IgD-negative memory B cell (primary cell): ENCODE measurements at regions not wholly inside any gene's neighbourhood (a gene's known extent, or its start where the extent isn't known, plus 50 kb on each side); places are given as distances from the start of the nearest gene placed in this dataset.

Experiments
- H3K27ac Mint-ChIP-seq, 3 donors: one replicate each; pipeline ENCODE4 v1.8.0; 2020 to 2022; ENCODE audit warnings: mild to moderate bottlenecking in 3 of 3, mixed read lengths in 3 of 3, moderate library complexity in 1 of 3
- H3K27me3 Mint-ChIP-seq: one replicate; pipeline ENCODE4 v1.8.0; 2021; ENCODE audit warnings: mixed read lengths
- H3K36me3 Mint-ChIP-seq: one replicate; pipeline ENCODE4 v1.8.0; 2020; ENCODE audit warnings: mild to moderate bottlenecking, mixed read lengths
- H3K4me1 Mint-ChIP-seq, 3 donors: one replicate each; pipeline ENCODE4 v1.8.0; 2020 to 2022; ENCODE audit warnings: mixed read lengths in 3 of 3, mild to moderate bottlenecking in 1 of 3
- H3K4me3 Mint-ChIP-seq, 4 donors: one replicate each; pipeline ENCODE4 v1.8.0; 2020 to 2022; ENCODE audit warnings: mild to moderate bottlenecking in 4 of 4, mixed read lengths in 4 of 4, moderate library complexity in 3 of 4
- H3K9me3 Mint-ChIP-seq, 3 donors: one replicate each; pipeline ENCODE4 v1.8.0; 2020 to 2021; ENCODE audit warnings: mixed read lengths in 3 of 3, mild to moderate bottlenecking in 1 of 3

GRCh38 chr9:87067426-87067825, 120.1 kb upstream of the GAS1 start:
- Mint-ChIP-seq H3K27ac (no peak overlapping the region), H3K4me1 (no peaks in the 10 kb centered on the region), H3K4me3 (no peak overlapping the region), H3K36me3 (no peaks in the 10 kb centered on the region), H3K27me3 (no peaks in the 10 kb centered on the region), H3K9me3 (peaks cover 0 to 3% (median 0%) of the 10 kb centered on the region in 3 donors)

GRCh38 chr9:87068177-87068840, 121.0 kb upstream of the GAS1 start:
- Mint-ChIP-seq H3K27ac (no peak overlapping the region), H3K4me3 (no peak overlapping the region), H3K9me3 (peaks cover 0 to 3% (median 0%) of the 10 kb centered on the region in 3 donors), H3K36me3 (no peaks in the 10 kb centered on the region), H3K4me1 (no peaks in the 10 kb centered on the region), H3K27me3 (no peaks in the 10 kb centered on the region)

GRCh38 chr9:87069690-87070089, 122.4 kb upstream of the GAS1 start:
- Mint-ChIP-seq H3K36me3 (no peaks in the 10 kb centered on the region), H3K27ac (no peak overlapping the region), H3K9me3 (peaks cover 0 to 3% (median 0%) of the 10 kb centered on the region in 3 donors), H3K27me3 (no peaks in the 10 kb centered on the region), H3K4me3 (no peak overlapping the region), H3K4me1 (no peaks in the 10 kb centered on the region)

- Mint-ChIP-seq H3K9me3 (peaks cover 0 to 3% (median 0%) of the 10 kb centered on the region in 3 donors), H3K36me3 (no peaks in the 10 kb centered on the region), H3K4me3 (no peak overlapping the region), H3K27me3 (no peaks in the 10 kb centered on the region), H3K4me1 (no peaks in the 10 kb centered on the region), H3K27ac (no peak overlapping the region)
Observed at GRCh38 chr9:87070336-87070735, 123.0 kb upstream of the GAS1 start.

- Mint-ChIP-seq H3K9me3 (peaks cover 0 to 3% (median 0%) of the 10 kb centered on the region in 3 donors), H3K27ac (no peak overlapping the region), H3K36me3 (no peaks in the 10 kb centered on the region)
Observed at GRCh38 chr9:87071473-87071872, 124.2 kb upstream of the GAS1 start.

GRCh38 chr9:87073692-87074091, 126.4 kb upstream of the GAS1 start:
- H3K27me3 Mint-ChIP-seq: no peaks in the 10 kb centered on the region
- no peaks in the 10 kb centered on the region for H3K36me3 Mint-ChIP-seq
- H3K27ac Mint-ChIP-seq: no peak overlapping the region
- peaks cover 0 to 3% (median 1%) of the 10 kb centered on the region in 3 donors for H3K9me3 Mint-ChIP-seq
- H3K4me3 Mint-ChIP-seq: no peak overlapping the region
- H3K4me1 Mint-ChIP-seq: no peaks in the 10 kb centered on the region

More at GRCh38 chr9:87071473-87071872, 124.2 kb upstream of the GAS1 start:
- Mint-ChIP-seq H3K4me3 (no peak overlapping the region), H3K4me1 (no peaks in the 10 kb centered on the region), H3K27me3 (no peaks in the 10 kb centered on the region)

- H3K4me3 Mint-ChIP-seq: no peak overlapping the region
- H3K27me3 Mint-ChIP-seq: no peaks in the 10 kb centered on the region
- no peaks in the 10 kb centered on the region for H3K36me3 Mint-ChIP-seq
- H3K27ac Mint-ChIP-seq: no peak overlapping the region
- peaks cover 0 to 4% (median 3%) of the 10 kb centered on the region in 3 donors for H3K9me3 Mint-ChIP-seq
- H3K4me1 Mint-ChIP-seq: no peaks in the 10 kb centered on the region
Observed at GRCh38 chr9:87075537-87075936, 128.2 kb upstream of the GAS1 start.

GRCh38 chr9:87076825-87077224, 129.5 kb upstream of the GAS1 start:
- Mint-ChIP-seq H3K36me3 (no peaks in the 10 kb centered on the region), H3K4me1 (no peaks in the 10 kb centered on the region), H3K9me3 (peaks cover 0 to 4% (median 0%) of the 10 kb centered on the region in 3 donors), H3K27ac (no peak overlapping the region), H3K27me3 (no peaks in the 10 kb centered on the region), H3K4me3 (no peak overlapping the region)

GRCh38 chr9:87077986-87078385, 130.7 kb upstream of the GAS1 start:
- H3K4me3 Mint-ChIP-seq: no peak overlapping the region
- no peaks in the 10 kb centered on the region for H3K27me3 Mint-ChIP-seq
- H3K9me3 Mint-ChIP-seq: peaks cover 0 to 4% (median 0%) of the 10 kb centered on the region in 3 donors
- H3K36me3 Mint-ChIP-seq: no peaks in the 10 kb centered on the region
- H3K4me1 Mint-ChIP-seq: no peaks in the 10 kb centered on the region
- H3K27ac Mint-ChIP-seq: no peak overlapping the region

- H3K9me3 Mint-ChIP-seq: peaks cover 2 to 4% (median 2%) of the 10 kb centered on the region in 3 donors
- no peaks in the 10 kb centered on the region for H3K36me3 Mint-ChIP-seq
- no peak overlapping the region for H3K4me3 Mint-ChIP-seq
- no peaks in the 10 kb centered on the region for H3K4me1 Mint-ChIP-seq
- no peak overlapping the region for H3K27ac Mint-ChIP-seq
- no peaks in the 10 kb centered on the region for H3K27me3 Mint-ChIP-seq
Observed at GRCh38 chr9:87080512-87081264, 133.4 kb upstream of the GAS1 start.

- H3K4me1 Mint-ChIP-seq: no peaks in the 10 kb centered on the region
- no peak overlapping the region for H3K27ac Mint-ChIP-seq
- no peaks in the 10 kb centered on the region for H3K27me3 Mint-ChIP-seq
- H3K4me3 Mint-ChIP-seq: no peak overlapping the region
- no peaks in the 10 kb centered on the region for H3K36me3 Mint-ChIP-seq
- peaks cover 2 to 4% (median 2%) of the 10 kb centered on the region in 3 donors for H3K9me3 Mint-ChIP-seq
Observed at GRCh38 chr9:87081503-87081902, 134.2 kb upstream of the GAS1 start.

- Mint-ChIP-seq H3K27ac (no peak overlapping the region), H3K4me3 (no peak overlapping the region), H3K4me1 (no peaks in the 10 kb centered on the region), H3K9me3 (peaks cover under 1 to 5% (median 5%) of the 10 kb centered on the region in 3 donors), H3K27me3 (no peaks in the 10 kb centered on the region), H3K36me3 (no peaks in the 10 kb centered on the region)
Observed at GRCh38 chr9:87083986-87084385, 136.7 kb upstream of the GAS1 start.

- H3K4me3 Mint-ChIP-seq: no peak overlapping the region
- peaks cover 0 to 5% (median 5%) of the 10 kb centered on the region in 3 donors for H3K9me3 Mint-ChIP-seq
- H3K27ac Mint-ChIP-seq: no peak overlapping the region
- no peaks in the 10 kb centered on the region for H3K27me3 Mint-ChIP-seq
- H3K4me1 Mint-ChIP-seq: no peaks in the 10 kb centered on the region
- no peaks in the 10 kb centered on the region for H3K36me3 Mint-ChIP-seq
Observed at GRCh38 chr9:87084407-87084806, 137.1 kb upstream of the GAS1 start.

GRCh38 chr9:87085073-87085472, 137.8 kb upstream of the GAS1 start:
- Mint-ChIP-seq H3K27me3 (no peaks in the 10 kb centered on the region), H3K36me3 (no peaks in the 10 kb centered on the region), H3K27ac (no peak overlapping the region), H3K4me3 (no peak overlapping the region), H3K9me3 (peaks cover 0 to 5% (median 5%) of the 10 kb centered on the region in 3 donors), H3K4me1 (no peaks in the 10 kb centered on the region)

- H3K36me3 Mint-ChIP-seq: no peaks in the 10 kb centered on the region
- no peaks in the 10 kb centered on the region for H3K27me3 Mint-ChIP-seq
Observed at GRCh38 chr9:87085521-87085920, 138.2 kb upstream of the GAS1 start.

More at GRCh38 chr9:87085521-87085920, 138.2 kb upstream of the GAS1 start:
- peaks cover 0 to 5% (median 5%) of the 10 kb centered on the region in 3 donors for H3K9me3 Mint-ChIP-seq
- no peak overlapping the region for H3K27ac Mint-ChIP-seq
- H3K4me1 Mint-ChIP-seq: no peaks in the 10 kb centered on the region
- H3K4me3 Mint-ChIP-seq: no peak overlapping the region
